MM.1S (cell line): ENCODE measurements at regions not wholly inside any gene's neighbourhood (a gene's known extent, or its start where the extent isn't known, plus 50 kb on each side); places are given as distances from the start of the nearest gene placed in this dataset.

ENCODE experiments used
- EZH2 ChIP-seq: fragments of 300-600 bp; sonication (generic); optimal IDR thresholded peaks from 2 replicates; pipeline ENCODE3; 2017; ENCODE audit warnings: low read depth, mild to moderate bottlenecking, antibody characterized with exemption, low read length, mixed read lengths
- TF ChIP-seq, protein P1 (sequence below): fragments of 300-600 bp; sonication (generic); IDR thresholded peaks from 2 replicates; pipeline ENCODE4 v1.5.1; 2016; ENCODE audit warnings: antibody characterized with exemption, low read length, mixed read lengths

DNA sequence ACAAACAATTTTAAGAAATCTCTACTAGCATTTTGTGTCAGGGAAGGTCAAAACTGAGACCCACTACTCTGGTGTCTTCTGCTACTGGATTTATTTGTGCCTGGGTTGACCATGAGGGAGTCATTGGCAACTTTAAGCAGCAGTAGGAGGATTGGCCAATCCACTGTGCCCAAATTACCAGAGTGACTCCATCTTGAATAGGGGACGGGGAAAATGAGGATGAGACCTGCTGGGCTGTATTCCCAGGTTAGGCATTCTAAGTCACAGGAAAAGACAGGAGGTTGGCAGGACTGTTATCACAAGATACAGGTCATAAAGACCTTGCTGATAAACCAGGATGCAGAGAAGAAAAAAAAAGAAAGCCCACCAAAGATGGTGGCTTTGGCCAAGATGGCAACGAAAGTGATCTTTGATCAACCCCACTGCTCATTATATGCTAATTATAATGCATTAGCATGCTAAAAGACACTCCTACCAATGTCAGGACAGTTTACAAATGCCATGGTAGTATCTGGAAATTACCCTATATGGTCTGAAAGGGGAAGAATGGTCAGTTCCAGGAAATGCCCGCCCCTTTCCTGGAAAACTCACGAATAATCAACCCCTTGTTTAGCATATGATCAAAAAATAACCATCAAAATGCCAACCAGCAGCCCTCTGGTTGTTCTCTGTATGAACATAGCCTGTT lies 200.9 kb downstream of the LTN1 start:
- TF ChIP-seq, protein P1, sequence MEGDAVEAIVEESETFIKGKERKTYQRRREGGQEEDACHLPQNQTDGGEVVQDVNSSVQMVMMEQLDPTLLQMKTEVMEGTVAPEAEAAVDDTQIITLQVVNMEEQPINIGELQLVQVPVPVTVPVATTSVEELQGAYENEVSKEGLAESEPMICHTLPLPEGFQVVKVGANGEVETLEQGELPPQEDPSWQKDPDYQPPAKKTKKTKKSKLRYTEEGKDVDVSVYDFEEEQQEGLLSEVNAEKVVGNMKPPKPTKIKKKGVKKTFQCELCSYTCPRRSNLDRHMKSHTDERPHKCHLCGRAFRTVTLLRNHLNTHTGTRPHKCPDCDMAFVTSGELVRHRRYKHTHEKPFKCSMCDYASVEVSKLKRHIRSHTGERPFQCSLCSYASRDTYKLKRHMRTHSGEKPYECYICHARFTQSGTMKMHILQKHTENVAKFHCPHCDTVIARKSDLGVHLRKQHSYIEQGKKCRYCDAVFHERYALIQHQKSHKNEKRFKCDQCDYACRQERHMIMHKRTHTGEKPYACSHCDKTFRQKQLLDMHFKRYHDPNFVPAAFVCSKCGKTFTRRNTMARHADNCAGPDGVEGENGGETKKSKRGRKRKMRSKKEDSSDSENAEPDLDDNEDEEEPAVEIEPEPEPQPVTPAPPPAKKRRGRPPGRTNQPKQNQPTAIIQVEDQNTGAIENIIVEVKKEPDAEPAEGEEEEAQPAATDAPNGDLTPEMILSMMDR, result no peak
- no peak for TF ChIP-seq EZH2
